NCI-H748 (cell line): ENCODE measurements at regions not wholly inside any gene's neighbourhood (a gene's known extent, or its start where the extent isn't known, plus 50 kb on each side); places are given as distances from the start of the nearest gene placed in this dataset.
"Not testable (repeated sequence)": the region's sequence is repeated elsewhere in the genome, so short reads cannot be mapped to it uniquely, and the experiment has no call there.

Source experiments
- DNase-seq: peaks from one replicate; lab custom pipeline; 2025; ENCODE audit not compliant: unreplicated experiment; lab: John Stamatoyannopoulos, UW

DNA sequence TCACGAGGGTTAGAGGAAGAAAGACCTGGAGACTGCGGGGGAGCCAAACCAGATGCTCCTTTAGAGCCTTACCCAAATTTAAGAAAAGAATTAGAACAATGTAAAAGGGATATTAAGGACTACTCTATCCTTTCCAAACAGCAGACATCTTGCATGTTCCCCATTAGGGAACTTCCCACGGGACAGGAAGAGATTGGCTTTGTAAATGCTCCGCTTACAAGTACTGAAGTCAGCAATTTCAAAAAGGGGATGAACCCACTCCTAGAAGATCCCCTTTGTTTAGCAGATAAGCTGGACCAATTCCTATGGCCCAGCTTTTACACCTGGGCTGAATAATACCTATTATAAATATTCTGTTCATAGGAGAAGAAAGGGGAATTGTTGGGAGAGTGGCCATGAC, 74.2 kb downstream of the APOBEC1 start:
- no peak for DNase-seq

DNA sequence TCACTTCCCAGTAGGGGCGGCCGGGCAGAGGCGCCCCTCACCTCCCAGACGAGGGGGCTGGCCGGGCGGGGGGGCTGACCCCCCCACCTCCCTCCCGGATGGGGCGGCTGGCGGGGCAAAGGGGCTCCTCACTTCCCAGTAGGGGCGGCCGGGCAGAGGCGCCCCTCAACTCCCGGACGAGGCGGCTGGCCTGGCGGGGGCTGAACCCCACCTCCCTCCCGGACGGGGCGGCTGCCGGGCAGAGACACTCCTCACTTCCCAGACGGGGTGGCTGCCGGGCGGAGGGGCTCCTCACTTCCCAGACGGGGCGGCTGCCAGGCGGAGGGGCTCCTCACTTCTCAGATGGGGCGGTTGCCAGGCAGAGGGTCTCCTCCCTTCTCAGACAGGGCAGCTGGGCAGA, 75.6 kb downstream of the APOBEC1 start:
- DNase-seq: not testable (repeated sequence)

GRCh38 chr12:7588742-7589329, 76.9 kb downstream of the APOBEC1 start:
- peak; percentile 36 for DNase-seq

DNA sequence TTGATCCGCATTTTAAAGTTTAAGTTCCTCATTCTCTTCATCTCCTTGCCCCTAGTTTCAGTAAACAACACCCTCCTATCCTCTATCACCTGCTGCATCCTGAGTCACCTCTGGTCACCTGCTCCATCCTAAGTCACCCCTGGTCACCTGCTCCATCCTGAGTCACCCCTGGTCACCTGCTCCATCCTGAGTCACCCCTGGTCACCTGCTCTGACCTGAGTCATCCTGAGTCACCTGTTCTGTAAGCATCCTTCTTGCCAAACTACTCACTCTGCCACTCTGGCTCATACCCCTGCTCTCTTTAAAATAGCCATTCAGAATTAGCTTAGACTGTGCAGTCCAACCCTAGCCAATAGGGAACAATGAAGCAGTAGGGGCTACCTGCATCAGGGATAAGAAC, 80.6 kb upstream of the CD163 start:
- DNase-seq: not testable (repeated sequence)

DNA sequence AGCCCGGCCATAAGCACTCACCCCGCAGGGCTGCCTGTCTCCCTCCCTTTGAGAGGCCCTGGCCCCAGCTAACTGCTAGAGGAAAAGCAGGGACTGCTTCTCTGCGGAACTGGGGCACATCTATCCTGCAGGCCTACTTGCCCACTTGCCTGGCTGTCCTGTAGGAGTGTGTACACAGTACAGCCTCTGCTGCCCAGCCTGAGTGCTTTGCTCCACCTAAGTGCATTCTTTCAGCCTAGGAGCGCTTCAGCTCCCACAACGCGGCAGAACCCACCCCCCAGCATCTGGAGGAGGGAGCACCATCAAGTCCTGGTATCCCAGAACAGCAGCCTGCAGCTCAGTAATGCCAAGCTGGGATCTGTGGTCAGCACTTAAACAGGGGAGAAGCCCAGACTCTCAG, 79.9 kb upstream of the CD163 start:
- DNase-seq: no peak

DNA sequence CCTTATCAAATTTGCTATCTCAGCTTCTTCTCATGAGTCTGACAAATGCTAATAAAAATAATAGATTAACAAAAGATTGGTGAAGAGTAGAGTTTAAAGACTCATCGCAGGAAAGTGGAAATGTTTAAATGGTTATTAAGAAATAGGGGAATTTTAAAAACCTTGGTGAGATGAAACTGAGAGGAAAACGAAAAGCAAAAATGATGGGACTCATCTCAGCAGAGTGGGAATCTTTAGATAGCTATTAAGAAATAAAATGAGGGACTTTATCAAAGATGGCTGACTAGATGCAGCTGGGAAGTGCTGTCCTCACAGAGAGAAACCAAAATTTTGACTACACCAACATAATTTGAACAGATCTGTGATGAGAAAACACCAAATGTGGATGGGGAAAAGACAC, 79.2 kb upstream of the CD163 start:
- DNase-seq: no peak

DNA sequence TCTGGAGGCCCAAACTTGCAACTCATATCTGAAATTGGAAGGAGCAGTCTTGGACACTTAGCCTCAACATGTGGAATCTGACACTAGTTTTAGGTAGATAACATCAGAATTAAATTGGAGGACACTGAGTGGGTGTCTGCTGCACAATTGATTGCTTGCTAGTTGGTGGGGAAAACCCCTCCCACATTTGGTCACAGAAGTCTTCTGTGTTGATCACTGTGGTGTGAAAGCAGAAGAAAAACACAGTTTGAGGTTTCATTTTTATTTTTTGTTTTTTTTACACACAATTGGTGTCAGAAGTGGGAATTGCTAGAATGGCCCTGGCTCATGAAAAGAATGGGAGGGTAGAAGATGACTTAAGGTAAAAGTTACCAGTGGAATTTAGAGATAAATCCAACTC, 78.0 kb upstream of the CD163 start:
- DNase-seq: no peak

DNA sequence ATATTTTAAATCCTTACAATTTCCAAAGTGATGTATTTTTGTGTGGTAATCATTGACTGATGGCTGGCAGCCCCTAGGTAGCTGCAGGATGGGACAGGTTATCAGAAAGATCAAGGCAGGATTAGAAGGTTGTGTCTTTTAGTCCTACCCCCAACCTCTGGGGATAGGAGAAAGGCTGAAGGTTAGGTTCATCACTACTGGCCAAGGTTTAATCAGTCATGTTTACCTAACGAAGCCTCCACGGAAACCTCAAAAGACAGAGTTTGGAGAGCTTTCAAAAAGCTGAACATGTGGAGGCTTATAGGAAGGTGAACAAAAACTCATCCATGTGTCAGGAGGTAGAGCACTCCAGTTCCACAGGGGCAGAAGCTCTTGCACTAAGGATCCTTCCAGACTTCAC, 77.5 kb upstream of the CD163 start:
- no peak for DNase-seq

DNA sequence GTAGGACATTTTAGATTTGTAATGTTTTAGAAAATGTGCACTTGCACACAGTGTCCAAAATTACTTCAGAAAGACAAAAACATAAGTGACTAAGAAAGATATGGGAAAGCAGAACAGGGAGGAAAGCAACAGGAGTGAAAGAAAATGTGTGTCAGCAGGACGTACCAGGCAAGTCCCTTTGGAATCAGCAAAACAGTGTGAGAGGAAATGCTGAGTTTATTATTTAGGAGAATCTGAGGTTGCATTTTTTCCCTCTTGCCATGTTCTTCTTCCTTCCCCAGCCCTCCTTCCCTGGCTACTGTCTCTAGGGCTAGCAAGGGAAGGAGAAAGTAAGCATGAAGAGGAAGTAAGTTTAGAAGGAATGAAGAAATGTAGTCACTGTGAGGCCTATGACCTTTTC, 67.7 kb upstream of the CD163 start:
- DNase-seq: no peak

DNA sequence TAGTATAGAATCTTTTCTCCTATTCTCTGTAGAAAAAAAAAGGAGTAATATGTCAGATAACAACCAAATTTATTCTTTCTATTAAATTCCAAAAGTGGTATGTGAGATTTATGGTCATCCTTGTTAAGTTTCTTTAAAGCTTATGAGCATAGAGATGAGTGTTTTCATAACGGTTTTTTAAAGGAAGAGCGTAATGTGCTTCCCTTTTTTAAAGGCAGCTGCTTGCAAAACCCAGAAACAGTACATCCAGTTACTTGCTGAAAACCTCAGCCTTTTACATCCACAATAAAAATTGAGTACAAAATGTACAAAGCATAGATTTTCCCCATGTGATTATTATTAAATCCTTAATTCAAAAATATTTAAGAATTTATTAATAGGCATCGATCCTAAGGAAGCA, 53.6 kb upstream of the CD163 start:
- DNase-seq: no peak

GRCh38 chr12:7555752-7556151, 52.2 kb upstream of the CD163 start:
- no peak for DNase-seq

- not testable (repeated sequence) for DNase-seq
Measured at GRCh38 chr12:7554831-7555230, 51.3 kb upstream of the CD163 start.
